Endothelial cell of umbilical vein (primary cell): ENCODE measurements at regions not wholly inside any gene's neighbourhood (a gene's known extent, or its start where the extent isn't known, plus 50 kb on each side); places are given as distances from the start of the nearest gene placed in this dataset.

ENCODE experiments used
- BruUV-seq: library from RNA; stranded (reverse); fragments of 400-500 nt; replicated peaks from 2 replicates; lab custom pipeline; 2021; lab: Mats Ljungman, UMichigan
- CTCF ChIA-PET: fragments of 300-600, 350-600 bp; sonication (Branson Sonifier 250); formaldehyde crosslinking; loops from one replicate; lab custom pipeline; 2021; ENCODE audit warnings: antibody characterized with exemption, inconsistent platforms; lab: Charles Lee
- POLR2A ChIA-PET: fragments of 300-600, 350-600 bp; sonication (Branson Sonifier 250); formaldehyde crosslinking; loops from one replicate; lab custom pipeline; 2021; ENCODE audit warnings: antibody characterized with exemption, inconsistent platforms; lab: Charles Lee
- DNase-seq: peaks from one replicate; pipeline ENCODE4 v3.0.0-alpha.2; 2011; ENCODE audit warnings: low read depth, low spot score
- FAIRE-seq: peaks from 2 replicates; lab custom pipeline; 2011; peaks lifted over from hg19 to GRCh38; lab: Jason Lieb, UNC
- H2AFZ ChIP-seq: 2 replicates; pipeline ENCODE4 v1.6.0; 2012; ENCODE audit warnings: low read depth, low read length, control low read depth, inconsistent platforms
- H3K27ac ChIP-seq: 2 replicates; pipeline ENCODE4 v1.5.1; 2011; ENCODE audit warnings: low read depth, mild to moderate bottlenecking, control low read depth, low read length, moderate library complexity; ENCODE audit not compliant: insufficient read depth
- H3K27me3 ChIP-seq, 2 experiments: 2 replicates each; pipeline versions ENCODE4 v1.6.0 to v1.6.1; 2011; ENCODE audit warnings: low read length in 2 of 2, mixed read lengths in 1 of 2; ENCODE audit not compliant: control insufficient read depth in 2 of 2, insufficient read depth in 2 of 2
- H3K36me3 ChIP-seq, 2 experiments: 2 replicates in 1 of 2; 3 replicates in 1 of 2; pipeline ENCODE4 v1.5.1; 2011; ENCODE audit warnings: low read length in 2 of 2, mild to moderate bottlenecking in 1 of 2, moderate library complexity in 1 of 2; ENCODE audit not compliant: control insufficient read depth in 2 of 2, insufficient read depth in 2 of 2; ENCODE audit errors: extremely low read depth in 1 of 2
- H3K4me1 ChIP-seq: 3 replicates; pipeline ENCODE4 v1.5.1; 2011; ENCODE audit warnings: mild to moderate bottlenecking, low read length; ENCODE audit not compliant: control insufficient read depth, insufficient read depth; ENCODE audit errors: extremely low read depth
- H3K4me2 ChIP-seq: 2 replicates; pipeline ENCODE4 v1.6.1; 2011; ENCODE audit warnings: low read length, control low read depth, mixed read lengths; ENCODE audit not compliant: insufficient read depth
- H3K4me3 ChIP-seq, 3 experiments: fragments of 200-600 bp in 1 of 3; sonication (generic), shearing (Covaris generic) in 1 of 3; replicated peaks in 1 of 3; 2 replicates each; pipeline ENCODE4 v1.5.1; 2011 to 2016; ENCODE audit warnings: control low read depth in 3 of 3, low read length in 3 of 3, mild to moderate bottlenecking in 2 of 3, inconsistent platforms in 1 of 3, low read depth in 1 of 3, moderate library complexity in 1 of 3; ENCODE audit not compliant: insufficient read depth in 1 of 3
- H3K79me2 ChIP-seq: 2 replicates; pipeline ENCODE4 v1.6.0; 2012; ENCODE audit warnings: low read length, inconsistent platforms; ENCODE audit not compliant: control insufficient read depth, insufficient read depth
- H3K9ac ChIP-seq: replicated peaks from 2 replicates; pipeline ENCODE3; 2011; ENCODE audit warnings: low read length, control low read depth; ENCODE audit not compliant: insufficient read depth; ENCODE audit errors: extremely low read depth
- H3K9me1 ChIP-seq: replicated peaks from 3 replicates; pipeline ENCODE4 v1.6.0; 2011; ENCODE audit warnings: mild to moderate bottlenecking, low read length; ENCODE audit not compliant: control insufficient read depth, insufficient read depth; ENCODE audit errors: extremely low read depth
- H3K9me3 ChIP-seq: replicated peaks from 2 replicates; pipeline ENCODE4 v1.5.1; 2012; ENCODE audit warnings: low read length, inconsistent platforms; ENCODE audit not compliant: control insufficient read depth, insufficient read depth
- H4K20me1 ChIP-seq: replicated peaks from 2 replicates; pipeline ENCODE3; 2011; ENCODE audit warnings: mild to moderate bottlenecking, low read length; ENCODE audit not compliant: control insufficient read depth, insufficient read depth; ENCODE audit errors: extremely low read depth
- CTCF ChIP-seq, 2 donors: IDR thresholded peaks; 1 replicate in 1 of 2; 2 replicates in 1 of 2; pipeline ENCODE4 v1.5.1; 2011; ENCODE audit warnings: low read length in 2 of 2, mild to moderate bottlenecking in 2 of 2, moderate library complexity in 2 of 2, control low read depth in 1 of 2, inconsistent platforms in 1 of 2, low read depth in 1 of 2; ENCODE audit not compliant: insufficient read depth in 1 of 2; ENCODE audit errors: extremely low read depth in 1 of 2
- EZH2 ChIP-seq: IDR thresholded peaks from 2 replicates; pipeline ENCODE4 v1.6.1; 2012; ENCODE audit warnings: borderline replicate concordance, low read depth, mild to moderate bottlenecking, moderate library complexity, low read length, inconsistent platforms; ENCODE audit not compliant: severe bottlenecking
- FOS ChIP-seq: IDR thresholded peaks from 2 replicates; pipeline ENCODE4 v1.6.1; 2011; ENCODE audit warnings: mild to moderate bottlenecking, low read length, moderate library complexity, borderline replicate concordance; ENCODE audit not compliant: insufficient read depth
- GATA2 ChIP-seq: IDR thresholded peaks from 2 replicates; pipeline ENCODE4 v1.7.0; 2011; ENCODE audit warnings: low read depth, mild to moderate bottlenecking, moderate library complexity, mixed read lengths, low read length; ENCODE audit not compliant: insufficient read length, insufficient read depth
- JUN ChIP-seq: IDR thresholded peaks from 2 replicates; pipeline ENCODE4 v1.6.1; 2011; ENCODE audit warnings: borderline replicate concordance, low read depth; ENCODE audit not compliant: insufficient read length, insufficient read depth
- MAX ChIP-seq: IDR thresholded peaks from 2 replicates; pipeline ENCODE4 v1.6.1; 2011; ENCODE audit not compliant: insufficient read depth, insufficient read length
- MYC ChIP-seq: IDR thresholded peaks from one replicate; pipeline ENCODE4 v1.6.1; 2011; ENCODE audit warnings: mild to moderate bottlenecking, low read depth, low read length
- POLR2A ChIP-seq: IDR thresholded peaks from 2 replicates; pipeline ENCODE4 v1.6.1; 2012; ENCODE audit warnings: low read depth, mild to moderate bottlenecking, control low read depth, low read length
- POLR2AphosphoS5 ChIP-seq: IDR thresholded peaks from 2 replicates; pipeline ENCODE4 v1.6.1; 2012; ENCODE audit warnings: low read depth, mild to moderate bottlenecking, control low read depth, low read length, moderate library complexity; ENCODE audit not compliant: insufficient read depth
- dilution Hi-C: fragments of 300-500 bp; cut with MboI; formaldehyde crosslinking; loops from one replicate; pipeline ENCODE4 v1.15.0; 2019; ENCODE audit warnings: low sequenced_read_pairs; ENCODE audit not compliant: extremely low pct_ligation_motif_present
- intact Hi-C: fragments of 100-400 bp; cut with micrococcal nuclease; formaldehyde crosslinking; loops from one replicate; pipeline ENCODE4 v1.10.0; 2022

GRCh38 chr14:104469591-104469990, 110.0 kb upstream of the C14orf180 start:
- Histone ChIP-seq H3K4me1 (no peaks in the 10 kb centered on the region), H3K27ac (no peak overlapping the region), H3K79me2 (no peaks in the 10 kb centered on the region), H2AFZ (no peak overlapping the region), H3K36me3 (no peaks in the 10 kb centered on the region), H3K4me3 (no peak overlapping the region), H4K20me1 (no peaks in the 10 kb centered on the region), H3K9me3 (no peaks in the 10 kb centered on the region), H3K27me3 (no peaks in the 10 kb centered on the region), H3K9me1 (no peaks in the 10 kb centered on the region), H3K9ac (no peak overlapping the region), H3K4me2 (no peak overlapping the region)
- intact Hi-C loops (no loop called here), dilution Hi-C loops (no loop called here)
- FAIRE-seq (no peak), DNase-seq (no peak)
- ChIA-PET CTCF (no interaction called here), POLR2A (no interaction called here)
- TF ChIP-seq JUN (no peak), POLR2AphosphoS5 (no peak), EZH2 (no peak), MAX (no peak), MYC (no peak), FOS (no peak), POLR2A (no peak), GATA2 (no peak), CTCF (IDR thresholded peaks at IDR 0.05; ENCODE audit: extremely low read depth in 1 of 2, insufficient read depth in 1 of 2, low read depth in 1 of 2, low read length in 2 of 2) (no peak)
- no TSS peak for BruUV-seq
